CD4-positive, alpha-beta memory T cell (primary cell): ENCODE measurements at regions not wholly inside any gene's neighbourhood (a gene's known extent, or its start where the extent isn't known, plus 50 kb on each side); places are given as distances from the start of the nearest gene placed in this dataset.

Experiments
- CTCF ChIA-PET: fragments of 350-600 bp; sonication (Branson Sonifier 250); formaldehyde crosslinking; loops from one replicate; lab custom pipeline; 2021; ENCODE audit warnings: inconsistent platforms; ENCODE audit not compliant: partially characterized antibody; lab: Charles Lee
- POLR2A ChIA-PET: fragments of 350-600 bp; sonication (Branson Sonifier 250); formaldehyde crosslinking; loops from one replicate; lab custom pipeline; 2021; ENCODE audit not compliant: partially characterized antibody; lab: Charles Lee
- DNase-seq, 5 donors: peaks; one replicate each; pipeline versions ENCODE4 v3.0.0 to v3.0.0-alpha.2; 2020 to 2022; ENCODE audit warnings: mixed read lengths in 1 of 5
- H3K27ac ChIP-seq: one replicate; pipeline ENCODE4 v1.7.0; 2013; ENCODE audit warnings: low read depth, low read length
- H3K27me3 ChIP-seq: 2 replicates; pipeline ENCODE4 v1.7.0; 2013; ENCODE audit warnings: mild to moderate bottlenecking, low read length, moderate library complexity; ENCODE audit not compliant: insufficient read depth
- H3K36me3 ChIP-seq: 2 replicates; pipeline ENCODE4 v1.7.0; 2013; ENCODE audit warnings: mild to moderate bottlenecking, low read length, moderate library complexity; ENCODE audit not compliant: insufficient read depth
- H3K4me1 ChIP-seq: 2 replicates; pipeline ENCODE4 v1.7.0; 2013; ENCODE audit warnings: mild to moderate bottlenecking, low read length, moderate library complexity; ENCODE audit not compliant: insufficient read depth
- H3K4me3 ChIP-seq, 2 donors: one replicate each; pipeline ENCODE4 v1.7.0; 2013; ENCODE audit warnings: low read length in 2 of 2, mild to moderate bottlenecking in 1 of 2
- H3K9me3 ChIP-seq, 2 donors: one replicate each; pipeline ENCODE4 v1.7.0; 2013; ENCODE audit warnings: low read length in 2 of 2, control low read depth in 1 of 2; ENCODE audit not compliant: control insufficient read depth in 1 of 2
- H3K27ac Mint-ChIP-seq, 7 donors: one replicate each; pipeline ENCODE4 v1.8.0; 2020 to 2021; ENCODE audit warnings: mixed read lengths in 7 of 7, mild to moderate bottlenecking in 6 of 7, inconsistent platforms in 3 of 7, moderate library complexity in 3 of 7
- H3K27me3 Mint-ChIP-seq, 2 donors: one replicate each; pipeline ENCODE4 v1.8.0; 2020 to 2021; ENCODE audit warnings: mixed read lengths in 2 of 2
- H3K36me3 Mint-ChIP-seq, 2 donors: one replicate each; pipeline ENCODE4 v1.8.0; 2020 to 2021; ENCODE audit warnings: mixed read lengths in 2 of 2, inconsistent platforms in 1 of 2, mild to moderate bottlenecking in 1 of 2
- H3K4me1 Mint-ChIP-seq, 4 donors: one replicate each; pipeline ENCODE4 v1.8.0; 2020 to 2021; ENCODE audit warnings: mixed read lengths in 4 of 4, mild to moderate bottlenecking in 1 of 4
- H3K4me3 Mint-ChIP-seq, 8 donors: one replicate each; pipeline ENCODE4 v1.8.0; 2020 to 2021; ENCODE audit warnings: mixed read lengths in 8 of 8, mild to moderate bottlenecking in 7 of 8, moderate library complexity in 6 of 8, inconsistent platforms in 3 of 8
- H3K9me3 Mint-ChIP-seq, 8 donors: one replicate each; pipeline ENCODE4 v1.8.0; 2020 to 2021; ENCODE audit warnings: mixed read lengths in 8 of 8, mild to moderate bottlenecking in 5 of 8, inconsistent platforms in 3 of 8, moderate library complexity in 1 of 8
- intact Hi-C: fragments of 100-400 bp; cut with micrococcal nuclease; formaldehyde crosslinking; loops from one replicate; pipeline ENCODE4 v1.15.1; 2023

GRCh38 chr4:145381163-145381562, 100.5 kb upstream of the SMAD1 start:
- POLR2A ChIA-PET: no interaction called here

GRCh38 chr4:145380123-145380522, 101.5 kb upstream of the SMAD1 start:
- intact Hi-C loops: no loop called here
- ChIA-PET POLR2A (no interaction called here), CTCF (no interaction called here)
- H3K4me3 Mint-ChIP-seq: no peak overlapping the region
- peaks cover 0 to 8% (median 4%) of the 10 kb centered on the region in 8 donors for H3K9me3 Mint-ChIP-seq
- no peaks in the 10 kb centered on the region for H3K36me3 ChIP-seq
- H3K27ac Mint-ChIP-seq: no peak overlapping the region
- H3K27ac ChIP-seq: no peak overlapping the region
- H3K27me3 ChIP-seq: no peaks in the 10 kb centered on the region
- H3K27me3 Mint-ChIP-seq: no peaks in the 10 kb centered on the region
- H3K4me1 Mint-ChIP-seq: no peaks in the 10 kb centered on the region
- DNase-seq: no peak
- no peaks in the 10 kb centered on the region for H3K9me3 ChIP-seq
- H3K4me3 ChIP-seq: no peak overlapping the region
- no peaks in the 10 kb centered on the region for H3K4me1 ChIP-seq
- H3K36me3 Mint-ChIP-seq: no peaks in the 10 kb centered on the region

More at GRCh38 chr4:145381163-145381562, 100.5 kb upstream of the SMAD1 start:
- H3K27me3 ChIP-seq: no peaks in the 10 kb centered on the region
- H3K36me3 ChIP-seq: no peaks in the 10 kb centered on the region
- intact Hi-C loops: no loop called here
- H3K36me3 Mint-ChIP-seq: no peaks in the 10 kb centered on the region
- no peaks in the 10 kb centered on the region for H3K4me1 Mint-ChIP-seq
- H3K27ac Mint-ChIP-seq: no peak overlapping the region
- no peak overlapping the region for H3K27ac ChIP-seq
- H3K4me3 Mint-ChIP-seq: no peak overlapping the region
- peaks cover 2 to 11% (median 5%) of the 10 kb centered on the region in 8 donors for H3K9me3 Mint-ChIP-seq
- no peaks in the 10 kb centered on the region for H3K9me3 ChIP-seq
- no peak for DNase-seq
- peaks cover 1% of the 10 kb centered on the region in 2 donors for H3K27me3 Mint-ChIP-seq
- H3K4me3 ChIP-seq: no peak overlapping the region
- CTCF ChIA-PET: no interaction called here
- no peaks in the 10 kb centered on the region for H3K4me1 ChIP-seq

- Histone ChIP-seq H3K4me3 (no peak overlapping the region), H3K4me1 (no peaks in the 10 kb centered on the region), H3K27ac (no peak overlapping the region), H3K36me3 (no peaks in the 10 kb centered on the region), H3K9me3 (no peaks in the 10 kb centered on the region), H3K27me3 (no peaks in the 10 kb centered on the region)
- intact Hi-C loops: no loop called here
- Mint-ChIP-seq H3K9me3 (peaks cover 0 to 2% (median 0%) of the 10 kb centered on the region in 8 donors), H3K4me3 (no peak overlapping the region), H3K4me1 (no peaks in the 10 kb centered on the region), H3K27me3 (no peaks in the 10 kb centered on the region), H3K27ac (no peak overlapping the region), H3K36me3 (no peaks in the 10 kb centered on the region)
- ChIA-PET POLR2A (no interaction called here), CTCF (no interaction called here)
- no peak for DNase-seq
Observed at GRCh38 chr4:145375416-145375815, 106.2 kb upstream of the SMAD1 start.

GRCh38 chr4:145352438-145353145, 129.1 kb upstream of the SMAD1 start:
- ChIA-PET POLR2A (no interaction called here), CTCF (no interaction called here)
- no peaks in the 10 kb centered on the region for H3K9me3 ChIP-seq
- no peaks in the 10 kb centered on the region for H3K4me1 ChIP-seq
- intact Hi-C loops: no loop called here
- H3K4me3 ChIP-seq: no peak overlapping the region
- no peaks in the 10 kb centered on the region for H3K4me1 Mint-ChIP-seq
- H3K27ac ChIP-seq: no peak overlapping the region
- no peak for DNase-seq
- H3K27ac Mint-ChIP-seq: no peak overlapping the region
- H3K27me3 ChIP-seq: no peaks in the 10 kb centered on the region
- H3K36me3 Mint-ChIP-seq: no peaks in the 10 kb centered on the region
- H3K4me3 Mint-ChIP-seq: no peak overlapping the region
- peaks cover 0 to 3% (median 0%) of the 10 kb centered on the region in 8 donors for H3K9me3 Mint-ChIP-seq
- peaks cover 7 to 8% of the 10 kb centered on the region in 2 donors for H3K27me3 Mint-ChIP-seq
- H3K36me3 ChIP-seq: no peaks in the 10 kb centered on the region

GRCh38 chr4:145351922-145352321, 129.7 kb upstream of the SMAD1 start:
- DNase-seq: no peak

GRCh38 chr4:145351162-145351561, 130.5 kb upstream of the SMAD1 start:
- peaks cover 8 to 9% of the 10 kb centered on the region in 2 donors for H3K27me3 Mint-ChIP-seq
- Histone ChIP-seq H3K36me3 (no peaks in the 10 kb centered on the region), H3K4me3 (no peak overlapping the region), H3K27me3 (no peaks in the 10 kb centered on the region), H3K9me3 (no peaks in the 10 kb centered on the region), H3K4me1 (no peaks in the 10 kb centered on the region), H3K27ac (no peak overlapping the region)
- H3K4me1 Mint-ChIP-seq: no peaks in the 10 kb centered on the region
- no peaks in the 10 kb centered on the region for H3K36me3 Mint-ChIP-seq
- intact Hi-C loops: no loop called here
- no peak for DNase-seq
- ChIA-PET POLR2A (no interaction called here), CTCF (no interaction called here)
- no peak overlapping the region for H3K4me3 Mint-ChIP-seq
- H3K9me3 Mint-ChIP-seq: peaks cover 0 to 3% (median 0%) of the 10 kb centered on the region in 8 donors
- H3K27ac Mint-ChIP-seq: no peak overlapping the region

More at GRCh38 chr4:145351922-145352321, 129.7 kb upstream of the SMAD1 start:
- Histone ChIP-seq H3K27me3 (no peaks in the 10 kb centered on the region), H3K4me3 (no peak overlapping the region), H3K4me1 (no peaks in the 10 kb centered on the region), H3K27ac (no peak overlapping the region), H3K9me3 (no peaks in the 10 kb centered on the region), H3K36me3 (no peaks in the 10 kb centered on the region)
- no peaks in the 10 kb centered on the region for H3K36me3 Mint-ChIP-seq
- intact Hi-C loops: no loop called here
- H3K4me1 Mint-ChIP-seq: no peaks in the 10 kb centered on the region
- no peak overlapping the region for H3K27ac Mint-ChIP-seq
- no peak overlapping the region for H3K4me3 Mint-ChIP-seq
- peaks cover 7 to 8% of the 10 kb centered on the region in 2 donors for H3K27me3 Mint-ChIP-seq
- H3K9me3 Mint-ChIP-seq: peaks cover 0 to 3% (median 0%) of the 10 kb centered on the region in 8 donors
- POLR2A ChIA-PET: no interaction called here
- CTCF ChIA-PET: no interaction called here

GRCh38 chr4:145348291-145348690, 133.4 kb upstream of the SMAD1 start:
- peaks cover 4 to 8% of the 10 kb centered on the region in 2 donors for H3K27me3 Mint-ChIP-seq
- H3K9me3 Mint-ChIP-seq: peaks cover 0 to 3% (median 0%) of the 10 kb centered on the region in 8 donors
- H3K4me1 Mint-ChIP-seq: no peaks in the 10 kb centered on the region
- H3K4me3 Mint-ChIP-seq: no peak overlapping the region
- POLR2A ChIA-PET: no interaction called here
- Histone ChIP-seq H3K36me3 (no peaks in the 10 kb centered on the region), H3K9me3 (no peaks in the 10 kb centered on the region), H3K27ac (no peak overlapping the region), H3K27me3 (no peaks in the 10 kb centered on the region), H3K4me3 (no peak overlapping the region), H3K4me1 (no peaks in the 10 kb centered on the region)
- CTCF ChIA-PET: no interaction called here
- intact Hi-C loops: no loop called here
- no peak for DNase-seq
- H3K36me3 Mint-ChIP-seq: no peaks in the 10 kb centered on the region
- H3K27ac Mint-ChIP-seq: no peak overlapping the region
